ENCODE measurements at regions not wholly inside any gene's neighbourhood (a gene's known extent, or its start where the extent isn't known, plus 50 kb on each side); places are given as distances from the start of the nearest gene placed in this dataset.

GRCh38 chrX:114166601-114167000 is 417.3 kb upstream of the HTR2C start:
- Histone ChIP-seq H3K27ac (ENCODE audit: extremely low read length, insufficient read depth, low read length) (no peak overlapping the region), H3K9ac (ENCODE audit: insufficient read depth, low read depth, low read length) (no peak overlapping the region), H3K4me3 (replicated peaks in 1 of 3; ENCODE audit: insufficient read depth in 1 of 3, low read depth in 2 of 3, low read length in 3 of 3) (no peak overlapping the region), H3K4me2 (ENCODE audit: low read depth, low read length) (no peak overlapping the region), H3K79me2 (ENCODE audit: insufficient read depth, low read length) (no peaks in the 10 kb centered on the region), H3K36me3 (replicated peaks in 1 of 2; ENCODE audit: control insufficient read depth in 1 of 2, insufficient read depth in 2 of 2, low read length in 2 of 2) (no peaks in the 10 kb centered on the region), H2AFZ (ENCODE audit: low read length) (no peak overlapping the region), H4K20me1 (ENCODE audit: insufficient read depth, low read length) (no peaks in the 10 kb centered on the region), H3K9me3 (ENCODE audit: low read length) (no peaks in the 10 kb centered on the region), H3K27me3 (ENCODE audit: control insufficient read depth in 1 of 2, insufficient read depth in 2 of 2, low read length in 2 of 2) (no peaks in the 10 kb centered on the region), H3K4me1 (ENCODE audit: insufficient read depth, low read length) (no peaks in the 10 kb centered on the region)
- DNase-seq (ENCODE audit: low spot score) = no peak
- FAIRE-seq = no peak
- intact Hi-C loops (cut with micrococcal nuclease; ENCODE audit: unreplicated experiment) = no loop called here
- no peak for ATAC-seq
- CTCF ChIA-PET (ENCODE audit: low intra/inter-chr PET ratio, low total read pairs) = no interaction called here
- BruUV-seq (replicated peaks) = no TSS peak
- 5% methylated on average over 1 of the region's 1 CpG for WGBS (ENCODE audit: low lambda C conversion rate)
- in situ Hi-C loops (cut with HindIII; ENCODE audit: extremely low pct_ligation_motif_present, low pct_unique_long_range_greater_than_20kb) = no loop called here
- TF ChIP-seq MAFK (conservative IDR thresholded peaks at IDR 0.05 in 1 of 2, IDR thresholded peaks at IDR 0.05 in 1 of 2; ENCODE audit: low read length in 2 of 2) (peak; percentile 49 to 79; a peak in 3 of 4 replicates), MAFF (IDR thresholded peaks at IDR 0.05; ENCODE audit: low read depth, low read length) (peak; percentile 74), ATF4 (CRISPR knock-in tag; IDR thresholded peaks at IDR 0.05) (no peak), ZNF614 (CRISPR knock-in tag; IDR thresholded peaks at IDR 0.05; ENCODE audit: borderline replicate concordance) (no peak), REXO4 (CRISPR knock-in tag; IDR thresholded peaks at IDR 0.05; ENCODE audit: borderline replicate concordance) (no peak), ZNF567 (CRISPR knock-in tag; IDR thresholded peaks at IDR 0.05; ENCODE audit: borderline replicate concordance) (no peak)
- POLR2A ChIA-PET = no interaction called here

GRCh38 chrX:114165537-114165936 is 418.3 kb upstream of the HTR2C start:
- H2AFZ ChIP-seq (ENCODE audit: low read length) = no peak overlapping the region
- no peak overlapping the region for H3K4me3 ChIP-seq (replicated peaks in 1 of 3; ENCODE audit: insufficient read depth in 1 of 3, low read depth in 2 of 3, low read length in 3 of 3)
- no peak overlapping the region for H3K4me2 ChIP-seq (ENCODE audit: low read depth, low read length)
- intact Hi-C loops (cut with micrococcal nuclease; ENCODE audit: unreplicated experiment) = no loop called here
- in situ Hi-C loops (cut with HindIII; ENCODE audit: extremely low pct_ligation_motif_present, low pct_unique_long_range_greater_than_20kb) = no loop called here
- no peak overlapping the region for H3K27ac ChIP-seq (ENCODE audit: extremely low read length, insufficient read depth, low read length)
- no peak for TF ChIP-seq ZNF577 (CRISPR knock-in tag; IDR thresholded peaks at IDR 0.05; ENCODE audit: borderline replicate concordance, low read depth)
- TF ChIP-seq MED1 (CRISPR knock-in tag; IDR thresholded peaks at IDR 0.05) = no peak
- TF ChIP-seq ZSCAN25 (CRISPR knock-in tag; IDR thresholded peaks at IDR 0.05) = no peak
- TF ChIP-seq ZNF460 (CRISPR knock-in tag; IDR thresholded peaks at IDR 0.05; ENCODE audit: borderline replicate concordance) = no peak
- no peak for TF ChIP-seq ZNF574 (CRISPR knock-in tag; IDR thresholded peaks at IDR 0.05)
- TF ChIP-seq ZNF766 (CRISPR knock-in tag; IDR thresholded peaks at IDR 0.05; ENCODE audit: borderline replicate concordance) = no peak
- TF ChIP-seq POLR2AphosphoS5 (IDR thresholded peaks at IDR 0.05; ENCODE audit: low read depth, low read length) = no peak
- no peak for TF ChIP-seq NBN (conservative IDR thresholded peaks at IDR 0.05)
- TF ChIP-seq KAT2B (IDR thresholded peaks at IDR 0.05; ENCODE audit: borderline replicate concordance, low read depth, low read length) = no peak
- FAIRE-seq (no peak), ATAC-seq (no peak), DNase-seq (ENCODE audit: low spot score) (no peak)
- BruUV-seq (replicated peaks) = no TSS peak
- no peak overlapping the region for H3K9ac ChIP-seq (ENCODE audit: insufficient read depth, low read depth, low read length)
- no peaks in the 10 kb centered on the region for H3K79me2 ChIP-seq (ENCODE audit: insufficient read depth, low read length)
- no peaks in the 10 kb centered on the region for H4K20me1 ChIP-seq (ENCODE audit: insufficient read depth, low read length)
- no peaks in the 10 kb centered on the region for H3K4me1 ChIP-seq (ENCODE audit: insufficient read depth, low read length)
- WGBS (ENCODE audit: low lambda C conversion rate) = 32% methylated on average over 3 of the region's 3 CpGs
- CTCF ChIA-PET (ENCODE audit: low intra/inter-chr PET ratio, low total read pairs) = no interaction called here
- no peaks in the 10 kb centered on the region for H3K27me3 ChIP-seq (ENCODE audit: control insufficient read depth in 1 of 2, insufficient read depth in 2 of 2, low read length in 2 of 2)
- H3K9me3 ChIP-seq (ENCODE audit: low read length) = no peaks in the 10 kb centered on the region
- H3K36me3 ChIP-seq (replicated peaks in 1 of 2; ENCODE audit: control insufficient read depth in 1 of 2, insufficient read depth in 2 of 2, low read length in 2 of 2) = no peaks in the 10 kb centered on the region
- POLR2A ChIA-PET = no interaction called here
